DOHH2 (cell line): ENCODE measurements at regions not wholly inside any gene's neighbourhood (a gene's known extent, or its start where the extent isn't known, plus 50 kb on each side); places are given as distances from the start of the nearest gene placed in this dataset.

Source experiments
- CTCF ChIP-seq: fragments of 200-600 bp; sonication (generic); IDR thresholded peaks from one replicate; pipeline ENCODE4 v1.5.1; 2014; ENCODE audit warnings: antibody characterized with exemption, mild to moderate bottlenecking, low read depth, low read length; ENCODE audit not compliant: poor library complexity, severe bottlenecking
- EZH2phosphoT487 ChIP-seq: fragments of 200-600 bp; sonication (generic); IDR thresholded peaks from 2 replicates; pipeline ENCODE4 v1.6.1; 2017; ENCODE audit warnings: borderline replicate concordance, mild to moderate bottlenecking, antibody characterized with exemption, low read length, moderate library complexity, mixed read lengths

GRCh38 chr2:78120275-78120674, 598.1 kb upstream of the LRRTM4 start:
- TF ChIP-seq CTCF, result no peak
- TF ChIP-seq EZH2phosphoT487, result no peak
